Body of pancreas (tissue), 4 donors: ENCODE measurements at regions not wholly inside any gene's neighbourhood (a gene's known extent, or its start where the extent isn't known, plus 50 kb on each side); places are given as distances from the start of the nearest gene placed in this dataset.

Source experiments
- ATAC-seq: fragments of 150-250 bp; one replicate; pipeline ENCODE4 v1.9.1; 2016
- DNase-seq, 4 donors: peaks; one replicate each; pipeline ENCODE4 v3.0.0-alpha.2; 2019
- H3K27ac ChIP-seq, 4 donors: fragments of 200-600 bp; sonication (generic); 1 replicate in 3 of 4; 2 replicates in 1 of 4; pipeline versions ENCODE4 v1.5.1 to v1.6.1; 2016 to 2019; ENCODE audit warnings: mild to moderate bottlenecking in 1 of 4, mixed read lengths in 1 of 4, moderate library complexity in 1 of 4
- H3K27me3 ChIP-seq, 2 donors: fragments of 200-600 bp; sonication (generic); one replicate each; pipeline ENCODE4 v1.6.0; 2016; ENCODE audit warnings: mild to moderate bottlenecking in 1 of 2
- H3K36me3 ChIP-seq, 2 donors: fragments of 200-600 bp; sonication (generic); replicated peaks in 1 of 2; 2 replicates each; pipeline ENCODE4 v1.5.1; 2016; ENCODE audit warnings: low read depth in 2 of 2; ENCODE audit not compliant: insufficient read depth in 1 of 2
- H3K4me1 ChIP-seq: fragments of 200-600 bp; sonication (generic); one replicate; pipeline ENCODE4 v1.6.0; 2016
- H3K4me3 ChIP-seq, 2 donors: fragments of 200-600 bp; sonication (generic); 1 replicate in 1 of 2; 2 replicates in 1 of 2; pipeline ENCODE4 v1.5.1; 2016 to 2019
- H3K9me3 ChIP-seq, 3 donors: fragments of 200-600 bp; sonication (generic); 1 replicate in 2 of 3; 2 replicates in 1 of 3; pipeline ENCODE4 v1.5.1; 2016
- POLR2A ChIP-seq, 3 donors: fragments of 450-650 bp; IDR thresholded peaks; one replicate each; pipeline ENCODE4 v1.6.1; 2016; ENCODE audit warnings: antibody characterized with exemption in 3 of 3, mild to moderate bottlenecking in 2 of 3
- WGBS, 2 donors: methylation state at CpG; one replicate each; pipeline ENCODE4 v1.1.5; 2017; 5-methylcytosine and 5-hydroxymethylcytosine counted together
- intact Hi-C: fragments of 100-400 bp; cut with DNase I; formaldehyde crosslinking; loops from one replicate; pipeline ENCODE4 v1.15.1; 2023
- TF ChIP-seq, protein P1 (sequence below), 7 experiments: fragments of 450-650 bp in 4 of 7; fragments of 200-600 bp in 3 of 7; sonication (generic) in 3 of 7; IDR thresholded peaks; one replicate each; pipeline ENCODE4 v1.5.1; 2016 to 2019; ENCODE audit warnings: antibody characterized with exemption in 7 of 7

DNA sequence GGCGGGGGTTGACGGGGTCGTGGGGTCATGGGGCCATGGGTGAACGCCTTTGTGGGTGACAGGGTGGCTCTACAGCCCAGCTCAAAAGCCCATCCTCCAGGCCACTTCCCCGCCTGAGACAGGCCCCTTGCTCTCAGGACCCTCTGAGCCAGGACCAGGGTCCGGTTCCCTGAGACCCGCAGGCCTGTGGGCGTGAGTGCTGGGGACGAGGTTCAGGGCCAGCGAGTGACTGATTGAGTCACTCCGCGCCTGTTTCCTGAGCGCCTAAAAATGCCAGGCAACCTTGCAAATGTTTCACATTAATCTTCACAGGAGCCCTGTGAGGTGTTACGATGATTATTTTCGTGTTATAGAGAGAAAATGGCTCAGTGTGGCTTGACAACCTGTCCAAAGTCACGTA, 97.8 kb downstream of the ZNF674 start:
- no peaks in the 10 kb centered on the region for H3K36me3 ChIP-seq
- H3K9me3 ChIP-seq = no peaks in the 10 kb centered on the region
- intact Hi-C loops = no loop called here
- peak in 1 of 4 donors; percentile 2 for DNase-seq
- peak overlapping the region in 3 of 4 donors; percentile 69 to 70 (median 70) for H3K27ac ChIP-seq
- no peaks in the 10 kb centered on the region for H3K27me3 ChIP-seq
- WGBS, 2 donors = 0% methylated on average over 3 to 9 of the region's 16 CpGs
- H3K4me1 ChIP-seq = peaks cover 5% of the 10 kb centered on the region
- H3K4me3 ChIP-seq = peak overlapping the region; percentile 50 to 52
- ATAC-seq = peak; percentile 9
- no peak for TF ChIP-seq POLR2A (IDR thresholded peaks at IDR 0.05)
- TF ChIP-seq, protein P1, sequence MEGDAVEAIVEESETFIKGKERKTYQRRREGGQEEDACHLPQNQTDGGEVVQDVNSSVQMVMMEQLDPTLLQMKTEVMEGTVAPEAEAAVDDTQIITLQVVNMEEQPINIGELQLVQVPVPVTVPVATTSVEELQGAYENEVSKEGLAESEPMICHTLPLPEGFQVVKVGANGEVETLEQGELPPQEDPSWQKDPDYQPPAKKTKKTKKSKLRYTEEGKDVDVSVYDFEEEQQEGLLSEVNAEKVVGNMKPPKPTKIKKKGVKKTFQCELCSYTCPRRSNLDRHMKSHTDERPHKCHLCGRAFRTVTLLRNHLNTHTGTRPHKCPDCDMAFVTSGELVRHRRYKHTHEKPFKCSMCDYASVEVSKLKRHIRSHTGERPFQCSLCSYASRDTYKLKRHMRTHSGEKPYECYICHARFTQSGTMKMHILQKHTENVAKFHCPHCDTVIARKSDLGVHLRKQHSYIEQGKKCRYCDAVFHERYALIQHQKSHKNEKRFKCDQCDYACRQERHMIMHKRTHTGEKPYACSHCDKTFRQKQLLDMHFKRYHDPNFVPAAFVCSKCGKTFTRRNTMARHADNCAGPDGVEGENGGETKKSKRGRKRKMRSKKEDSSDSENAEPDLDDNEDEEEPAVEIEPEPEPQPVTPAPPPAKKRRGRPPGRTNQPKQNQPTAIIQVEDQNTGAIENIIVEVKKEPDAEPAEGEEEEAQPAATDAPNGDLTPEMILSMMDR (IDR thresholded peaks at IDR 0.05) = no peak

DNA sequence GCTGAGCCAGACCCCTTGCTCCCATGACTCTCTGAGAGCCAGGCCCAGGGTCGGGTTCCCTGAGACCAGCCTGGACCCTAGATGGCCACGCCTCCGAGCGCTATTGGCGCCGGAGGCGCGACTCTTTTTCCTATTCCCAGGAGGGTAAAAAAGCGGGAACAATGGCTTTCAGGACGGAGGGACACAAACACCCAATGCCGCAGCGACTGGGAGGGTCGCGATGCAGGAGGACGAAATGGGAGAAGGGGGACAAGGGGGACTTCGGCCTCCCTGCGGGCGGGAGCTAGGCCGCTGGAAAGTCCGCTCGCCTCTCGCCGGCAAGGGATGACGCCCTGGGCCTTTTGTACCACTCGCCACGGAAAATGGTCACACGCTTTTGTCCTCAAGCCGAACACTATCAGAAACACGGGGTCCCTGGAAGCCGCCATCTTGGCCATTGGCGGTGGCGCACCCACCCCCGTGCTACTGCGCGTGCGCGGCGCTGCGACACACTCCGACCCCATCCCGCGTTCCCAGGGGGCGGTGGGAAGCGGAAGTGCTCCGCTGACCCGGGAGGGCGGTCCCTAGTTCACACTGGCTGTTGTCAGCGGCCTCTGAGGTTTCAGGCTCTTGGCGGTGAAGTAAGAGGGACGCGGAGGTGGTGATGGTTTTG, 98.4 kb downstream of the ZNF674 start:
- 1% methylated on average over 35 of the region's 51 CpGs; no CpG with 5 or more reads in 1 of the 2 donors for WGBS, 2 donors
- no peaks in the 10 kb centered on the region for H3K27me3 ChIP-seq
- H3K9me3 ChIP-seq = no peaks in the 10 kb centered on the region
- no peaks in the 10 kb centered on the region for H3K36me3 ChIP-seq
- ATAC-seq (peak; percentile 99), DNase-seq (peak; percentile 79 to 87 (median 84))
- peak; percentile 32 to 78 (median 75) for TF ChIP-seq POLR2A (IDR thresholded peaks at IDR 0.05)
- TF ChIP-seq, protein P1 (IDR thresholded peaks at IDR 0.05) = no peak
- intact Hi-C loops = no loop called here
- H3K4me3 ChIP-seq = peak overlapping the region; percentile 50 to 52
- peaks cover 5% of the 10 kb centered on the region for H3K4me1 ChIP-seq
- H3K27ac ChIP-seq = peak overlapping the region; percentile 53 to 70 (median 70)

DNA sequence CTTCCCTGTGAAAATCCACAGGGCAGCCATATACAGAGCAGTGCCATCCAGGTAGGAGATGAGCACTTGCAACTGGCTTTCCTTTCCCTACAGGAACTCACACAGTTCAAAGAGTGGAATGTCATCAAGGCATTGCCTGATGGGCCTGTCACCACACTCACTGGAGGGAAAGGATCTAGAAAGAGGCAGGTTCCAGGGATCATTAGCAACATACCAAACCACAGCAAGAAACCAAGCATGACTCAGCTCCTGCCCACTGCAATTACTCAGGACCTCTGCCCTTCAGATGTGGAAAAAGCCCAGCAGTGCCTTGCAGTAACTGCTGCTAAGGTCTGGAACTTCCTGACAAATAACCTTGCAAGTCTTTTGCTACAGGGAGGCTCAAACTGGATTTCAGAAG, 101.2 kb downstream of the ZNF674 start:
- no peaks in the 10 kb centered on the region for H3K9me3 ChIP-seq
- no peaks in the 10 kb centered on the region for H3K36me3 ChIP-seq
- H3K4me3 ChIP-seq = no peak overlapping the region
- no peak for TF ChIP-seq POLR2A (IDR thresholded peaks at IDR 0.05)
- TF ChIP-seq, protein P1 (IDR thresholded peaks at IDR 0.05) = no peak
- intact Hi-C loops = no loop called here
- DNase-seq (no peak), ATAC-seq (no peak)
- H3K4me1 ChIP-seq = peaks cover 5% of the 10 kb centered on the region
- H3K27me3 ChIP-seq = no peaks in the 10 kb centered on the region
- H3K27ac ChIP-seq = no peak overlapping the region

DNA sequence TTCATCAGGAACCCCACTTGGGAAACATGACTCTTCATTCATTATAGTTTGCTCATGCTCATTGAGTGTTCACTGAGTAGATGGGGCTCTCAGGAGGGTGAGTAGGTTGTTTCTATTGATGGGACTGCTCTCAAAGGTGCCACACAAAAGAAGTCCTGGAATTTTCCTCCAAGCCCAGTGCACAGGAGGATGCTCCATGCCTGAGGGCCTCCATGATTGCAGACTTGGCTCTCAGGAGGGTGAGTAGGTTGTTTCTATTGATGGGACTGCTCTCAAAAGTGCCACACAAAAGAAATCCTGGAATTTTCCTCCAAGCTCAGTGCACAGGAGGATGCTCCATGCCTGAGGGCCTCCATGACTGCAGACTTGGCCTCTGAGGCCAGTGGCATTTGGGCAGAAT, 108.5 kb downstream of the ZNF674 start:
- no peak for DNase-seq
- Histone ChIP-seq H3K4me3 (no peak overlapping the region), H3K27me3 (no peaks in the 10 kb centered on the region), H3K27ac (no peak overlapping the region), H3K9me3 (no peaks in the 10 kb centered on the region), H3K4me1 (no peaks in the 10 kb centered on the region), H3K36me3 (no peaks in the 10 kb centered on the region)
- intact Hi-C loops = no loop called here
- no peak for TF ChIP-seq POLR2A (IDR thresholded peaks at IDR 0.05)
- TF ChIP-seq, protein P1 (IDR thresholded peaks at IDR 0.05) = no peak
- no peak for ATAC-seq

DNA sequence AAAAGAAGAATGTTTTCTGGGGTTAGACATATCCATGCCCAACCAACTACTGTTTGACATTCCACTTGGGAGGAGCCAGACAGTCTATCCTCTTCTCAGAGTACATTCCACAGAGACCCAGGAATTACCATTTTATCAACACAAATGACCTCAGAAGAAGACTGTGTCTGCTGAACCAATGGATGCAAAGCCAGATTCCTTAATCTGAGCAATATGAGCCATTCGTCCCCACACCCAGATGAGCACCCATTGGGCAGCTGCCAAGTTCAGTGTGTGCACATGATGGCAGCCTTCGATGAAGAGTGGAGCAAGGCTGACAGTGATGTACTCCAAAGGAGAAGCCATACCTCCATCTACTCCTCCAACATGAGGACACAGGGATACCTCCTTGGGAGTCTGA, 111.3 kb downstream of the ZNF674 start:
- no peak for TF ChIP-seq POLR2A (IDR thresholded peaks at IDR 0.05)
- TF ChIP-seq, protein P1 (IDR thresholded peaks at IDR 0.05) = no peak
- DNase-seq = no peak
- H3K4me3 ChIP-seq = no peak overlapping the region
- 36% methylated on average over 1 of the region's 2 CpGs; no CpG with 5 or more reads in 1 of the 2 donors for WGBS, 2 donors
- no peaks in the 10 kb centered on the region for H3K27me3 ChIP-seq
- H3K36me3 ChIP-seq = no peaks in the 10 kb centered on the region
- no peak for ATAC-seq
- no peaks in the 10 kb centered on the region for H3K4me1 ChIP-seq
- no peaks in the 10 kb centered on the region for H3K9me3 ChIP-seq
- intact Hi-C loops = no loop called here
- H3K27ac ChIP-seq = no peak overlapping the region
